GM23248 (cell line): ENCODE measurements at regions not wholly inside any gene's neighbourhood (a gene's known extent, or its start where the extent isn't known, plus 50 kb on each side); places are given as distances from the start of the nearest gene placed in this dataset.

Source experiments
- EZH2 ChIP-seq: fragments of 200-600 bp; sonication (generic); IDR thresholded peaks from 2 replicates; pipeline ENCODE4 v1.6.1; 2018; ENCODE audit warnings: antibody characterized with exemption, mild to moderate bottlenecking; ENCODE audit not compliant: insufficient read depth, poor library complexity, severe bottlenecking
- EZH2phosphoT487 ChIP-seq: fragments of 200-600 bp; sonication (generic); IDR thresholded peaks from 2 replicates; pipeline ENCODE4 v1.6.1; 2018; ENCODE audit warnings: antibody characterized with exemption, moderate library complexity, mild to moderate bottlenecking, low read depth; ENCODE audit not compliant: insufficient read depth

DNA sequence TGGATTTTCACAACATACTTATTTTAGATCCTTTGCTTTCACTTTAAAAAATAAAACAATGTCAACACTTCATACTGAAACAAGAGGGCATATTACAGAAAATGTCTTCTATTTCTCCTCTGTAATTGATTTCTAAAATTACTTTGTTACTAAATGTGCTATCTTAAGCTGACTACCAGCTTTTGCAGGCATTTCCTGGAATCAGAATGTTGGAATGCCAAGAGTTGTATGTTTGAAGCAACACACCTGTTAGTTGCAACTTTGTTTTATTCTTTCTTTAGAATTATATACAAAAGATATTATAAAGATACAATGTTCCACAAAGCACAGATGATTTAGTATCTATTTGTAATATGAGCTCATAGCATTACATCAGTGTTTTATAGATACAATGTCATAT, 62.5 kb upstream of the TMEM170B start:
- no peak for TF ChIP-seq EZH2phosphoT487
- no peak for TF ChIP-seq EZH2
